Right lung (tissue), 2 donors: ENCODE measurements at regions not wholly inside any gene's neighbourhood (a gene's known extent, or its start where the extent isn't known, plus 50 kb on each side); places are given as distances from the start of the nearest gene placed in this dataset.

ENCODE experiments used
- DNase-seq, 2 donors: peaks; one replicate each; pipeline ENCODE4 v3.0.0-alpha.2; 2013

DNA sequence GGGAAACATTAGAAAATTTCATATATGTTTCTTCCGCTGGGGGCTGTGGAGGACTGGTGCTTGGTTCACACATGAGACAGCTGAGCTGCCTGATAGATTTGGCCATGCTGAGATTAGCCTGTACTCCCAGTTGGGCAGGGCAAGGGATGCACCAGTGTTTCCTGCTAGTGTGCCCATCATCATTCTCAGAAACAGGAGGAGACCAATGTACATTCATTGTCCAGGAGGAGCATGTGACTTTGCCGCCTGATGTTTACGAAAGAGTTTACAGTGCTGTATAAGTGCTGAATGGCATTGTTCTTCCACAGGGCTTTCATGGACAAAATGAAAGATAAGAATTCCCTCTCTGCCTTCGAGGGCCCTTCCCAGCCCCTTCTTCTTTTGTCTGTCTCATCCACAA, 311.1 kb upstream of the THBS1 start:
- DNase-seq = no peak

DNA sequence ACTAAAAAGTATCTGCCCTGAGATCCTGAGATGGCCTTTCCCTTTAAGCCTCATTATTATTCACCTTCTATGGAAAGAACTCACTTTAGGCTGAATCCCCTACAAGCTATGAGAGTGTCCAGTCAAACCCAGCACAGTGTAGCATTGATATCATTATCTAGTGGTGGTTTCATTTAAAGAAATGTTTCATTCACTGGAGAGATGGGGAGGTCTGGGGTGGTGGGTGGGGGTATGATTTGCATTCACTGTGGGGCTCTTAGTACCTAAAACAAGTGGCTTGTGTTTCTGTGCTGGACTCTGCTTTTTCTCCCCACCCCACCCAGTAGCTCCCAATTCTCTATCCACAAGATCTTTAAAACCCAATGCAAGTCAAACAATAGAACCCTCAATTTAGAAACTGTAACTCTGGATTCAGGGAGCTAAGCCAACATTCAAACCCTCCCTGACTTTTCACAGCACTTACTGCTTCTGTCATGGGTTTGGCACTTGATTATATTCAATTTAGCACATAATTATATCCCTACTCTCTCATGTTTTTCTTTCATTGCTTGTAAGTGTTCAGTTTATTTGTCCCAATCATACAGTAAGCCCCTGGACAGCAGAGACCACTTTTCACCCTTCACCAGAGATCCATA, 310.5 kb upstream of the THBS1 start:
- peak; percentile 29 to 31 for DNase-seq

DNA sequence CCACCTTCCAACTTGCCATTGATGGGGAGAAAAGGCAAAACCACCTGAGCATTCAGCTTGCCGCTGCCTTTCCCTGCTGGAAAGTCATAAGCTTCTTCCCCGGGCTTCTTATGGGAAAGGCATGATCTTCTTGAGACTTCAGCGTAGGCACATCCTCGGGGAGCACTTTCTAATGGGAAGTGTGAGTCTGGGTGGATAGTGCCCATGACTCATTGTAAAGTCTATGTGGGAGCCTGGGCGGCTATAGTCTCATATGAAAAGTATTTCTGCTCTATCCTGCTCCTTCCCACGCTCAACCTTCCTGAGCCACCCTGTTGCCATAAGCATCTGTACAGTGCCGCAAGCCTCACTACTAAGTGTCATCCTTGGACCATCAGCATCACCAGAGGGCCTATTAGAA, 309.9 kb upstream of the THBS1 start:
- DNase-seq = no peak

DNA sequence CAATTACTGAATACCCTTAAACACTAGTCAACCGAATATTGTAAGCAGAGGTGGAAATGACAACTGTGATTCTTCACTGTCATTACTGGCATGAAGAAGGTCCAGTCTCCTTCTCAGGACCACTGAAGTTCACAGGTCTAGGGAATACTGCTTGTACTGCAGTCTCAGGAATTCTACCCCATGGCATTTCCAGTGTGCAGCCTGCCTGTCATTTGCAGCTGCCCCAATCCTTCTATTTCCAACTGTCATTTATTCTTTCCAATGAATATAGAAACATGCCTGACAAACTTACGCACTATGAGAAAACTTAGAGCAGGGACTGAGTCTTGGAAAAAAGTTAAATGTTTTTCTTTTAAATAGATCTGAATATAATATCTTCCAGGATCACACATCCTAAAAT, 308.0 kb upstream of the THBS1 start:
- DNase-seq = no peak

DNA sequence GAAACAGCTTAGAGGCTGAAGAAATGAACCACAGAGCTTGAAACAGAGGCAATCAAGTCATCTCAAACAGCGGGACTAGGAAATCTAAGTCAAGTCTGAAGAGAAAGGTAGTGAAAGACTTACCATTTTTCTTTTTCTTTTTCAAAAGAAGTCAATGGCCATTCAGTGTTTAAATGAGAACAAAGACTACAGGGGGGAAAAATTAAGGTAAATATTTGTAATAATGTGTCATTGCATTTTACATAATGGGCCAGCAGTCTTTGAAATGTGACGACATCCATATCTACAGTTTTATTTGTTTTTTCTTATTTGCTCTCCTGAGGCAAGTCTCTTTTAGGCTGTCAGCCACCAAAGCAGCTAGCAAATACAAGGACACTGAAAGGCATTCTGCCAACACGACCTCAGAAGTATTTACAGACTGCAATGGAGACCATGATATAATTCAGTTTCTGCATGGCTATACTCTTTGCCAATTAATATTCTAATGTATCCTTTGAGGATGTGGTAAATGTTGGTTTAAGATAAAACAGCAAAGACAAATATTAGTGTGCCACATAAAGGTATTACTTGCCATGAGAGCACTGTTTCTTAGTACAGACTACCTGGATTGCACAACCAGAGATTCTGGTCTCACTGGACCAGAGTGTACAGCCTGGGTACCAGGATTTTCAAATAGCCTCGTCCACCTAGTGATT, 307.0 kb upstream of the THBS1 start:
- peak; percentile 70 to 72 for DNase-seq

DNA sequence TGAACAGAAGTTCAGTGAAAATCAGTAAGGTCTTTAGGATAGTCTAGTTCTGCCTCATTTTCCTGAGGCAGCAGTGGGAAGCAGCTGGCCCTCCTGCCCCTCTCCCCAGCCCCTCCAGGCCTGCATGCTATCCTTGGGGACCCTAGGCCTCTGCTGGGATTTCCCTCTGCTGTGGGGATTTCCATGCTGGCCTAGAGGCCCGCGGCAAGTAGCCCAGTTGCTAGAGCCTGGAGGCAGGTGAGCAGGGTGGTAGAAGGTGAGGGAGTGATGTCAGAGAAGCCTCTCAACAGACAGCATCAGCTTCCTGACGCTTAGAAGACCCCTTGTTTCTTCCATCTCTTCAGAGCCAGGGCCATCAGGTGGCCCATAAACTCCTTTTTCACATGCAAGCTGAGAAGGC, 305.8 kb upstream of the THBS1 start:
- no peak for DNase-seq

DNA sequence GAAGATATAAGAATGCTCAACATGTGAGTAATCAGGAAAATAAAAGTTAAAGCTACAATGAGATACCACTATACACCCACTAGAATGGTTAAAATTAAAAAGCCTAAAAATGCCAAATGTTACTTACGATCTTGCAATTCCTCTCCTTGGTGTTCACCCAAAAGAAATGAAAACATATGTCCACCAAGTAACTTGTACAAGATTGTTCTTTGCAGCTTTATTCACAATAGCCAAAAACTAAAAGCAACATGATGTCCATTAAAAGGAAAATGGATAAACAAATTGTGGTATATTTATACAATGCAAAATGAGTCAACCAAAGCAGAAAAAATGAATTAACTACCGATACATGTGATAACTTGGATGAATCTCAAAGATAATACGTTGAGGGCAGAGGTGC, 301.6 kb upstream of the THBS1 start:
- DNase-seq = no peak

DNA sequence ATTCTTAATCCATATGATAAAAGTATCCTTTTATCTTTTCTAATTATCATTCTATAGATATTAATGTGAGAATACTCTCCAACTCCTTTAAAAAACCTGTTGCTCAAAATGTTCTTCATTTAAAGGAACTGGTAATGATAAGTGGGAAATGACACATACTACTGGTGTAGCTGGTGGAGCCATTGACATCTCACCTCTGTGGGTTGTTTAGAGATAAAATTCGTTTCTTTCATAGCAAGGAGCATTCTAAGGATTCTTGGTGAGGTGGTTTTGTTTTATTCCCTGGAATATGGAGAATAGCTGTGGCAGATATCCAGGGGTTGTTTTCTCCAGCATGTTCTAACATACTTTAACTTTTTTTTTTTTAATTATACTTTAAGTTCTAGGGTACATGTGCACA, 299.8 kb upstream of the THBS1 start:
- no peak for DNase-seq

DNA sequence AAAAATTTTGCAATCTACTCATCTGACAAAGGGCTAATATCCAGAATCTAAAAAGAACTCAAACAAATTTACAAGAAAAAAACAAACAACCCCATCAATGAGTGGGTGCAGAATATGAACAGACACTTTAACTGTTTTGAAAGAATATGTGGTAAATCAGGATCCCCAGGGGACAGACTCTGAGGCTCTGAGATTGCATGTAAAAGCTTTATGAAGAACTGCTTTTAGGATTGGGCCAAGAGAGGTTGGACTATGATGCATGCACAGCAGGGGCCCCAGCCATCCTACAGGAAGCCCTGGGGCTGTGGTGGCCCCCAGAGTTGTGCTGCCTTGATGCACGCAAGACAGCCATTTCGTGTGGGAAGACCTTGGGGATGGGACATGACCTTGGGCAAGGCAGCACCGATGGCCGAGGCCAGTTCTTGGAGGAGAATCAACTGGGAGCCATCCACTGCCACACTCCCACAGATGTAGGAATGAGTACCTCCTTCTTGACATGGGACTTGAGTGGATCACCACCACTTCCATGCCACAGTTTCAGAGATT, 298.1 kb upstream of the THBS1 start:
- DNase-seq = no peak

DNA sequence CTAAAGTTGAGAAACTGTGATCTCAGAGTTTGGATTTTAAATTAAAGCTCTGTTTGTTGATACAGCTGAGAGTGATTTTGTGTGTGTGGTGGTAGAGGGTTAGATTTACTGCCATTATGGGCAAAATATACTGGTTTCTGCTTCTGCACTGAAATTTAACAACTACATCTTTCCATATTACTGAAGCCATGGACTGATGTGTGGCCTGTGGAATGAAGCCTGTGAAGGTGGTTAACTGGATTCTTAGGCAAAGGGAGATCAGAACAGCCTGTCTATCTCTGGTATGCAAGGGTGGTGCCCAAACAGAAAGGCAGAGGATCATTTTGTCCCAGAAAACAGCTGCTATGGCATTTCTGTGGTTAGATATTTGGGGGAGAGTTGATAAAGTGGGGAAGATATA, 297.3 kb upstream of the THBS1 start:
- no peak for DNase-seq

DNA sequence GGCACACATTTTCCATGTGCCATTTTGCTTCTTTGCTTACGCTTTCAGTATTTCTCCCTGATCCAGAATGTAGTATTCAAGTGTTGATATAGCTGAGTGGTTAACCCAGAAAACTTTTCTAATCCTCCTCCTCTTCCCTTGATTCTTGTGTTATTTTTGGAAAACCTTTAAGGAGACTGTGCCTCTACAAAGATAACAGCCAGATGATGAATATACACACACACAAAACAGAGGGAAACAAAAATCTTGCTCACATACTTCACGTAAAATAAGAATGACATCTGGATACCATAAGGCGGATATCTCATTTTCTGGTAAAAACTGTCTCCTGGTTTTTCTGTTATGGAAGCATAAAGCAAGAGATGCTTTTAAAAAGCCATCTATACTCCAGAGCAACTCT, 295.8 kb upstream of the THBS1 start:
- no peak for DNase-seq

DNA sequence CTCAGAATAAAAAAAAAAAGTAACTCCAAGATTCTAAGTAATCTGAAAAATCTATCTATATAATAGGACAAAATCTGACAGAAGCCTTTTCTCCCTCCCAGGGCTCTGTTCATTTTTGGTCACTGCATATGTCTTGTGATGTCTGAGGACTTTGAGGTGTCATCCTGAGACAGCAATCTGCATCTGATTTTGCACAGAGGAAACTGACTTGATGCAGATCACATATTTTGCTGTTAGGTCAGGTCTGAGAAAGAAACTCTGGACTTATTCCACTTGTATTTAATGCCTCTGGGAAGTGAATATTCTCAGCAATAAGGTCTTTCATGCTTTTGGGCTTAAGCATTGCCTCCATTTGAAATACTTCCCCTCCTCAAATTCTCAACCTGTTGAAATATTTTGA, 295.2 kb upstream of the THBS1 start:
- no peak for DNase-seq

DNA sequence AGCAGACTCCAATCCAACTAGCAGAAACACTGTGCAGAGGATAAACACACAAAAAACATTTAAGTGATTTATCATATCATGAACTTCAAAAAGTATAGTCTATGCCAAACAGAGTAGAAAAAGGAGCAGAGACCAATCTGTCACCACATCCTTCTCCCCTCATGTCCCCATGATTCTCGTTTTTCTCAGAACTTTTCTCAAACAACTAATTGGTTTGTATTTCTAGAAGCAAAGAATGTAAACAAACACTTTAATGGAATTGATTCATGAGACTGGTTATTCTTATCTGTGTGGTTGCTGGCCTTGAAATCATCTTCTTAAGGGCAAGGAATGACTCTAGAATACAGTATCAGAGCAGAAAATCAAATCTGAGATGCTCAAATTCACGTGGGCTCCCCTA, 294.2 kb upstream of the THBS1 start:
- DNase-seq = peak; percentile 38

DNA sequence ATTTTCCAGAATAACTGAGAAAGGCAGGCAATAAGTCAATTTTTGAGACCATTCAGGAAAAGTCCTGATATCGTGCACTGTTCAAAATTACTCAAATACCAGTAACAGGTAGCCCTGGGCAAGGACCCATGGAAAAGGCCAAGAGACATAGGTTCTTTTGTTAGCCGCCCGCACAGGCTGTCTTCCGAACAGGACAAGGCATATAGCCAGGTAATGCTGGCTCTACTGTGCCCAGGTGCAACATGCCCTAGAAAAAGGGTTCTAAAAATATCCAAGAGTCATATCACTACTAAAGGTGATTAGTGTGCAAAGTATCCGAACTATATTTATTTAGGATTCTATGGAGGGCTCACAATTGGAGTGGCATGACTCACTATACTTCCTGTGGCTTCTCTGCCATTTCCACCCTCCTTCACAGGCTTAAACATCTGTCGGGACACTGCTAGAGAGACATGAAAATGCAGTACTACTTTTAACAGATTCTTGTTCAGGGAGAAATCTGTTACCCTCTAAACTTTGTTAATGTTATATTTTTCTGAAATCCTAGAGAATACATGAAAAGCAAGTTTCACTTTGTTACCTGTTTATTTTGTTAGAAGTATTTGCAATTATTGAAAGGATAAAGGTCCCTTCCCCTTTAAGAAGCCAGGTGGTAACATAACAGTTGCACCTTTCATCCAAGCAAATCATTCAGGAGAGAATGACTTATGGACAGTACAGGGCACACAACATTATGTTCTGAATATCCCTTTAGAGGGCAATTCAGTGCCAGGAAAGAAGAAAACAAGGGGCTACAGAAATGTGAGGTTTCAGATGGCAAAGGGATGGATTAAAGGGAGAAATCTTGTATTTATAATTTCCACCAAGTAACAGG, 293.3 kb upstream of the THBS1 start:
- no peak for DNase-seq

DNA sequence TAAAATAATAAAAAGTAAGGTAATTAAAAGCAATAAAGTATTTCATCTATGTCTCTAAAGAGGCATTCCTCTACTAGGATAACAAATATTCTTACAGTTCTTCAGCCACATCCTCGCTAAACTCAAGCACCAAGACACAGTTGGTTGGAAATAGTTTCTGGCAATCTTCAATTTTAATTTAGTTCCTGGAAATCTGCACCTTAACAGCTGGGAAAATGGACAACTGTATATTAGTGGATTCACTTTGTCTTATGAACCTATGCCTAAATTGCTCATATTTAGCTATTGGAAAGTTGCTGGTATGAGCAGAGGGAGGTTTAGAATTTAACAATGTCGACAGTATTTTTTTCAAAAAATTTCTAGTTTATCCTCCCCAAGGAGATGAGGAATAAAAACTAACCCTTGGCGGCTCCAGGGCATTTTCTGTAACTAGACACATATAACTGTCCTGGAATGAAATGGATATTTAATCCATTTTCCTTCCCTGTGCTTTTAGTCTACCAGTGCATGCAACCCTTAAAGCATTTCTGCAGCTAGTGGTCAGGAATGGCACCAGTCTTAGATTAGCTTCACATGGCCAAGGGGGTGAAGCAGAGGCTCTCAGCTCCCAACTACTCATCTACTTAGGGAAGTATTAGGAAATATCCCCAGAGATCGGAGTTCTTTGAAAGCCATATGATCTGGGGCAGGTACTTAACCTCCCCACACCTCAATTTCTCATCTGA, 290.0 kb upstream of the THBS1 start:
- DNase-seq = no peak

DNA sequence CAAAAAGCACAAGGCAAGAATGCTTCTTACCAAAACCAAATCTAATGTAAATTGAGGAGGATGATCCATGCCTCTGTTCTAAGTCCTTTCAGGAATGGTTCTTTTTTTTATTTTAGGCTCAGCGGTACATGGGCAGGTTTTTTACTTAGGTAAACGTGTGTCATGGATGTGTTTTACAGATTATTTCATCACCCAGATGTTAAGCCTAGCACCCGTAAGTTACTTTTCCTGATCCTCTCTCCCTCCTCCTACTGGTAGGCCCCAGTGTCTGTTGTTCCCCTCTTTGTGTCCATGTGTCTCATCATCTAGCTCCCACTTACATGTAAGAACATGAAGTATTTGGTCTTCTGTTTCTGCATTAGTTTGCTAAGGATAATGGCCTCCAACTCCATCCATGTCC, 289.2 kb upstream of the THBS1 start:
- DNase-seq = no peak

DNA sequence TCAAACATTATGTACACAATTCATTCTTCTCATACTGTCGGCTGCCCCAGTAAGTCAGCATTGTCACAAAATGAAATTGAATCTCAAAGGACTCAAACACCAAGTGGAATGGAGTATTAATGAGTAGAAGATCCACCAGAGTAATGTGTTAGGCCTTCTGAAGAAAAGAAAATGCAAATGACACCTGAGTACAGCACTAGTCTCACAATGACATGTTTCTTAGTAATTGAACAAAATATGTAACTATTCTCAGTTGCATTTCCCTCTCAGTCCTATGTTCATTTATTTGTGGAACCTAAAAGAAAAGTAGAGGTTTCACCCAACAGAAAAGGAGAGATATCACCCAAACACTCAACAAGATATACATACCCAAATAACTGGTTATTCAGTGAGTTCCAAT, 283.9 kb upstream of the THBS1 start:
- no peak for DNase-seq

DNA sequence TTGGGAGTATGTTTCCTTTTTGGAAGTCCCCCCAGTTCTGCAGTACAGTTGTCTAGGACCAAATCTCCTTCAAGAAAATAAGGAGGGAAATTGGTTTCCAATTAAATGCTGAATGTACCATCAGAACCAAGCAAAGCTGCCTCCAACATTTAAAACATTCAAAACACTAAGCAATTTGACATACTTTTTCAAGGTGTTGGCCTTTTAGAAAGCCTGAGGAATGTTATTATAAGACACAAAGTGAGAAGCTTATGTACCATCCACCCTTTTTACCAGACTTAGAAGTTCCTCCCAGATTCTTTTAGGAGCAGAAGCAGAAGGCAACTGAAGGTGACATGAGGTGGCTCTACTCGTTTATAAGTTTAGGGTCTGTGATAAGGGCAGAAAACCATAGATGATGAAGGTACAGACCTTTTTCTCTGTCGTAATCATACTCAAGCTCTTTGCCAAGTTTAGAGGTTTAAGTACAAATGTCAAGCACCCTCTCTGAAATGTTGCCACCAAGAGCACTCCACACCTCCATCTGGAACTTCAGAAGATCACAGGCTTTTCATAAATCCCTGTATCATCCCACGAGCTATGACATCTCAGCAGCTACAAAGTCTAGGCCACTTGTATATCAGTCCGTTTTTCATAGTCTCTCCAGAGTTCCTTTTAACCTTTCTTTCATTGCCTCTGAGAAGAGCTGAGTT, 282.5 kb upstream of the THBS1 start:
- DNase-seq = no peak

DNA sequence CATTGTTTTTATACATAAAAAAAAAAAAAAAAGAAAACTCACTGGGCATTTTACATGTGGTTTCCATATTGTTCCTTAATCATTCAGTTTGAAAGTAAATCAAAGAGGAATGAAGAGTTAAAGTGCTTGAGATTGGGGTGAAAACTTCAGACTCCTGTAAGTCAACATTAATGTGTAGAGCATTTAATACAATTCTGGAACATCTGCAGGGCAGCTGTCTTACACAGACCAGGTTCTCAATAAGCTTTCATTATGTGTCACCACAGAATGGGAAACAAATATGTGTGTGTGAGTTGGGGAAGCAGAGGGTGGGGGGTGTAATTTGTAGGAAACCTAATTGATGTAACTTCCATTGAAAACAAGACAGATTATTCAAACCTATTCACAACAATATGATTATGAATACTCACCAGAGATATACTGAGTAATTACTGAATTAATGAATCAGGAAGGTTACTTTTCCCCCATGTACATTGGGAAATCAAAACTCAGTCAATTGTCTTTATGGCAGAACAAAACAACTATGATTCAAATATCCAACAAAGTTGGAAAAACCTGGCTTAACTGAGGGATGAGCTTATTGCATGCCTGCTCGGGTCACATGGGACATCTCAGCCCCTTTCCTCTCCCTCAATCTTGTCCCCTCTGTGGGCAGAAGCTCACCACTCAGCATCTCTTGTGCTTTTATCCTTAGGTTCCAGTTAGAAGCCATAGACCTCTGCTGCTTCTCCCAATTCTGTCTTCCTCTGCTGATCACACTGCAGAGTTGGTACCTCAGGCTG, 281.2 kb upstream of the THBS1 start:
- DNase-seq = no peak

DNA sequence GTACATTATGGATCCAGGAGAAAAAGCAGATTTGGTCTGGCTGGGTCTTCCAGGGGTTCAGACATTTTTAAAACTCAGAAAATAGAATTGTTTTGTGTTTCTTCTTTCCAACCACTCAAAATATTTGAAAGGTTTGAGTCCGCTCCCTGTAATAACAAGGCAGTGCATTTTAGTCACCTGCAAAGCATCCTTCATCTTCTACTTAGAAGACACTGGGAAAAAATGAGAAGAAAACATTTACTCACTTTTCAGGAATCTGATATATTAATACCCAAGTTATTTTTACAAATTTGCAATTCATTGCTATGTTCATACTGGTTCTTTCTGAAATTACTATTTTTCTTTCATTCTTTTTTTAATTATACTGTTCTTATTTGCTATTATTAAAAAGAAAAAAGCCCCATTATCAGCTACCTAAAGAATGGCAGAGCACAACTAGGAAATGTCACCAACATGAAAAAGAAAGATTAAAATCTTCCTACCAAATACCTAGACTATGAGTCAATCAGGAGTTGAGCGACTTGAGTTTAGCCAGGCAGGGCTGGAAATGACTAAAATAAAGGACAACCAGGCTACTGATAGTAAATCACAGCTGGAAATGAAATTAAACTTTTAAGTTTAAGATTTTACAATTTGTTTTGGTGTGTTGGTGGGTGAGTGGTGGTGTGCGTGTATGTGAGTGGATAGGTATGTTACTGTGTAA, 280.3 kb upstream of the THBS1 start:
- no peak for DNase-seq
